ENCODE measurements at regions not wholly inside any gene's neighbourhood (a gene's known extent, or its start where the extent isn't known, plus 50 kb on each side); places are given as distances from the start of the nearest gene placed in this dataset.

DNA sequence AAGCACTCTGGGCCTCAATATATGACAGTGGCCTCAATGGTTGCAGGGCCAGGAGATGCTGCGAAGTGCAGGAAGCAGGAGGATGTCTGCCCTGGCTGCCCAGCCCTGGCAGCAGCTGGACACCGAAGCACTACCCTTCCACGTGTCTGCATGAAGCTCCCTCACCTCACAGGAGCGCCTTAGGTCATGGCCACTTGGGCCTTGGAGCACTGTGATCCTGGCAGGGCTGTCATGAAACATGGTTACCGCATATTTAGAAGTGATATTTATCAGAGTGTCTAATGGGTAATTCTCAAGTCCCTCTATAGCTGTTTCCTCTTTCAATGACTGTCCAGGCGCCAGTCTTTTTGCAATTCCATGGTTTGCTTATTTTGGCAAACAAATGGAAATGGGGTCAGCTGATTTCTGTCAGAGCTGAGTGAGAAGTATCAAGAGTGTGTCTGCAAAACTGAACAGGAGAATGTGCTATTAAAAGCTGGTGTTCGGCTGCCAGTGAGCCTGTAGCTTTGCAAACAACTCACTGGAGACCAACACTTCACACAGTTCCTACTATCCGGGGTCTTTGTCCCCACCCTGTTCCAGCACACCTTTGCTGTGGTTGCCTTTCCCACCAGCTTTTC is 285.9 kb downstream of the KIF4B start:
- no peak overlapping the region for H3K9ac ChIP-seq (ENCODE audit: low read length in 5 of 5)
- no peaks in the 10 kb centered on the region for H3K36me3 ChIP-seq (ENCODE audit: control insufficient read depth in 5 of 5, insufficient read depth in 5 of 5, low read length in 5 of 5)
- no peaks in the 10 kb centered on the region for H3K27me3 ChIP-seq (ENCODE audit: control insufficient read depth in 5 of 5, insufficient read depth in 4 of 5, low read length in 5 of 5)
- no peak overlapping the region for H3K4me3 ChIP-seq (ENCODE audit: low read depth in 1 of 5, low read length in 5 of 5)
- peaks cover 0 to 4% (median 0%) of the 10 kb centered on the region in 5 donors for H3K9me3 ChIP-seq (ENCODE audit: control insufficient read depth in 5 of 5, low read length in 5 of 5)
- H3K27ac ChIP-seq (ENCODE audit: low read depth, low read length): no peak overlapping the region
- H3K4me1 ChIP-seq (ENCODE audit: control insufficient read depth in 5 of 5, insufficient read depth in 5 of 5, low read length in 5 of 5): no peaks in the 10 kb centered on the region

DNA sequence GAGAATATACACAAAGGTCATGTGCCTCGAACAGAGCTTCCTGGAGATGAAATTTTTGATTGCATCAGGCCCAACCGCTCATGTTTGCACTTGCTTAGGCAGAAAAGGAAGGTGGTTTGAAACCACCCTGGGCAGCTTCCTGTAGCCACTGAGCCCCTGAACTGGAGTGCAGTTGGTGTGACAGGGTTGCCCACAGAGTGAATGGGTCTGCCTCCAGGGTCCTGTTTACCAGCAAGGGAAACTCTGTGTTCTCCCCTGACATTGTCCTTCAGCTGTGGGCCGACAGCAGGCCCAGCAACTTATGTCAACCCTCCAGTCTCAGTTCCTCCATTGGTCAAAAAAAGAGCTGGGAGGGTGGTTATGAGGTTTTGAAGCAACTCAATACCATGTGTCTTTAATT is 289.6 kb downstream of the KIF4B start:
- peaks cover 0 to 2% (median 0%) of the 10 kb centered on the region in 5 donors for H3K9me3 ChIP-seq (ENCODE audit: control insufficient read depth in 5 of 5, low read length in 5 of 5)
- H3K9ac ChIP-seq (ENCODE audit: low read length in 5 of 5): no peak overlapping the region
- H3K27ac ChIP-seq (ENCODE audit: low read depth, low read length): no peak overlapping the region
- no peaks in the 10 kb centered on the region for H3K27me3 ChIP-seq (ENCODE audit: control insufficient read depth in 5 of 5, insufficient read depth in 4 of 5, low read length in 5 of 5)
- no peak overlapping the region for H3K4me3 ChIP-seq (ENCODE audit: low read depth in 1 of 5, low read length in 5 of 5)
- H3K4me1 ChIP-seq (ENCODE audit: control insufficient read depth in 5 of 5, insufficient read depth in 5 of 5, low read length in 5 of 5): no peaks in the 10 kb centered on the region
- H3K36me3 ChIP-seq (ENCODE audit: control insufficient read depth in 5 of 5, insufficient read depth in 5 of 5, low read length in 5 of 5): no peaks in the 10 kb centered on the region

DNA sequence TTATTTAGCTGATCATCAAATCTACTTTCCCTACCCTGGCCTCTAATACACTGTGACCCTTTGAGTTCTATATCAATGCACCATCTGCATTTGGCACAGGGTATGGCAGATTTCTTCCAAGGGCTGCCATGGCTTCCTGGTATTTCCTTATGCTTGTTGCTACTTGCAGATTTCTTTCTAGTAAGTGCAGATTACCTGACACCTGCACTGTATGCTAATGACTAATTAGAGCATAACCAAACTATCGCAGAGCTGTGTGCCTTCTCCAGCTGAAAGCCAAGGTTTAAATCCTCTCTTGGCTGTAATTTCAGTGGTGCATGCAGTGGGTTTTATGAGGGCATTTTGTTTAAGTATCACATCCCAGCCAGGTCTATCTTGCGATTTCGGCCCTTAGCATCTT is 293.7 kb downstream of the KIF4B start:
- H3K9me3 ChIP-seq (ENCODE audit: control insufficient read depth in 5 of 5, low read length in 5 of 5): no peaks in the 10 kb centered on the region
- no peaks in the 10 kb centered on the region for H3K36me3 ChIP-seq (ENCODE audit: control insufficient read depth in 5 of 5, insufficient read depth in 5 of 5, low read length in 5 of 5)
- no peak overlapping the region for H3K27ac ChIP-seq (ENCODE audit: low read depth, low read length)
- H3K9ac ChIP-seq (ENCODE audit: low read length in 5 of 5): no peak overlapping the region
- H3K4me1 ChIP-seq (ENCODE audit: control insufficient read depth in 5 of 5, insufficient read depth in 5 of 5, low read length in 5 of 5): no peaks in the 10 kb centered on the region
- no peak overlapping the region for H3K4me3 ChIP-seq (ENCODE audit: low read depth in 1 of 5, low read length in 5 of 5)
- H3K27me3 ChIP-seq (ENCODE audit: control insufficient read depth in 5 of 5, insufficient read depth in 4 of 5, low read length in 5 of 5): no peaks in the 10 kb centered on the region

DNA sequence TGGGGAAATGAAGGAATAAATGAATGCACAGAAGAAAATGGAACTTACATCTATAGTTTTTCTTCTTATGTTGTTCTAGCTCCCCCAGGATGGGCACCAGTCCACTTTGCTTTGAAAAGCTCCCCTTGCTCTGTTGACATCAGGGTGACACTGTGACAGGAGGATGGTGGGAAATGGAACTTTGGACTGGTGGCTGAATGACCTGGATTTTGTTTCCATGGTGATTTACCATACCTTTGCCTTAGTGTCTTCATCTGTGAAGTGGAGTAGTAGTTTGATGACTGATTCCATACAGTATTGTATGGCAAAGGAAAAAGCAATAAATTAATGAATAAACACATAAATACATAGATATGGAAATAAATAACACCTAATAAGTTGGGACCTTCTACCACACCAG is 294.7 kb downstream of the KIF4B start:
- Histone ChIP-seq H3K9ac (ENCODE audit: low read length in 5 of 5) (no peak overlapping the region), H3K9me3 (ENCODE audit: control insufficient read depth in 5 of 5, low read length in 5 of 5) (no peaks in the 10 kb centered on the region), H3K4me3 (ENCODE audit: low read depth in 1 of 5, low read length in 5 of 5) (no peak overlapping the region), H3K36me3 (ENCODE audit: control insufficient read depth in 5 of 5, insufficient read depth in 5 of 5, low read length in 5 of 5) (no peaks in the 10 kb centered on the region), H3K27ac (ENCODE audit: low read depth, low read length) (no peak overlapping the region), H3K27me3 (ENCODE audit: control insufficient read depth in 5 of 5, insufficient read depth in 4 of 5, low read length in 5 of 5) (no peaks in the 10 kb centered on the region), H3K4me1 (ENCODE audit: control insufficient read depth in 5 of 5, insufficient read depth in 5 of 5, low read length in 5 of 5) (no peaks in the 10 kb centered on the region)

DNA sequence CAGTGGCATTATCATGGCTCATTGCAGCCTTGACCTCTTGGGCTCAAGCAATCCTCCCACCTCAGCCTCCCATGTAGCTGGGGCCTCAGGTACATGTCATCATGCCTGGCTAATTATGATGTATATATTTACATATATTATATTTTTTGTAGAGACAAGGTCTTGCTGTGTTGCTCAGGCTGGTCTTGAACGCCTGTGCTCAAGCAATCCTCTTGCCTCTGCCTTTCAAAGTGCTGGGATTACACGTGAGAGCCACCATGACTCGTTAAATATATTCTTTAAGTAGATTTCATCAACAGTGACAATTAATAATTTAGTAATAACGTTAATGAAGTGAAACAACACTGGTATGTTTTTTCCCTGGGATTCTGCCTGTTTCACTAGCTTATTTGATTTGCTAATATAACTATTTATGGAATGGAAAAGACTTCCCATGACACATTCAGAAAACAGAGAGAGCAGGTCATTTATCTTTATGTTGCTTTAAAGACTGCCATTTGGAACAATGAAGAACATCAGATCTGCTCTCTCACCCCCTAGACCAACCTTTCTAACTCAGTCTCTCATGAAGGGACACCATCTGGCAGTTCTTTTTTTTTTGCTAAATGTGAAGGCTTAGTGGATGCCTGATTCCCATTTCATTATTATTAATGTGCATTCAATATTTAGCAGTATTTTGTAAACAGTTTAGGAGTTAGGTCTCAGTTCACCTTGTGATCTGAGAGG is 295.6 kb downstream of the KIF4B start:
- H3K27ac ChIP-seq (ENCODE audit: low read depth, low read length): no peak overlapping the region
- no peaks in the 10 kb centered on the region for H3K36me3 ChIP-seq (ENCODE audit: control insufficient read depth in 5 of 5, insufficient read depth in 5 of 5, low read length in 5 of 5)
- no peak overlapping the region for H3K4me3 ChIP-seq (ENCODE audit: low read depth in 1 of 5, low read length in 5 of 5)
- H3K4me1 ChIP-seq (ENCODE audit: control insufficient read depth in 5 of 5, insufficient read depth in 5 of 5, low read length in 5 of 5): no peaks in the 10 kb centered on the region
- H3K27me3 ChIP-seq (ENCODE audit: control insufficient read depth in 5 of 5, insufficient read depth in 4 of 5, low read length in 5 of 5): no peaks in the 10 kb centered on the region
- H3K9ac ChIP-seq (ENCODE audit: low read length in 5 of 5): no peak overlapping the region
- H3K9me3 ChIP-seq (ENCODE audit: control insufficient read depth in 5 of 5, low read length in 5 of 5): no peaks in the 10 kb centered on the region

DNA sequence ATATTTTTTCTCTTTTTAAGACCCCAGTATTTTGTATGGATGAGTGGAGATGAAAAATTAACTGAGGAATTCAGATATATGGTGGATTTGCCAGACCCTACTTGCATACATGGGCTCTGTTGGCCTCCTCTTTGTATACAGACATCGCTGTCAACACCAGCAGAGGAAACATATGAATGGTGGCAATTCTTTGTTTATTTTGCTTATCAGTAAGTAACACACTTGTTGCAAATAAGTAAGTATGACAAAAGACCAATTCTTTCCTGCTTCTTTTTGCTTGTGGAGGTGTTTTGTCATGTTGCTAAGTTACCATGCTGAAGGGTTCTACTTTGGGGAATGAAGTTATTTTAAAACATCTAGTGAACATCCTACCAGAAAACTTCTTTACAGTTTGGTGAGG is 298.2 kb downstream of the KIF4B start:
- H3K9ac ChIP-seq (ENCODE audit: low read length in 5 of 5): no peak overlapping the region
- no peaks in the 10 kb centered on the region for H3K27me3 ChIP-seq (ENCODE audit: control insufficient read depth in 5 of 5, insufficient read depth in 4 of 5, low read length in 5 of 5)
- no peak overlapping the region for H3K27ac ChIP-seq (ENCODE audit: low read depth, low read length)
- no peaks in the 10 kb centered on the region for H3K36me3 ChIP-seq (ENCODE audit: control insufficient read depth in 5 of 5, insufficient read depth in 5 of 5, low read length in 5 of 5)
- H3K4me3 ChIP-seq (ENCODE audit: low read depth in 1 of 5, low read length in 5 of 5): no peak overlapping the region
- H3K4me1 ChIP-seq (ENCODE audit: control insufficient read depth in 5 of 5, insufficient read depth in 5 of 5, low read length in 5 of 5): no peaks in the 10 kb centered on the region
- no peaks in the 10 kb centered on the region for H3K9me3 ChIP-seq (ENCODE audit: control insufficient read depth in 5 of 5, low read length in 5 of 5)

DNA sequence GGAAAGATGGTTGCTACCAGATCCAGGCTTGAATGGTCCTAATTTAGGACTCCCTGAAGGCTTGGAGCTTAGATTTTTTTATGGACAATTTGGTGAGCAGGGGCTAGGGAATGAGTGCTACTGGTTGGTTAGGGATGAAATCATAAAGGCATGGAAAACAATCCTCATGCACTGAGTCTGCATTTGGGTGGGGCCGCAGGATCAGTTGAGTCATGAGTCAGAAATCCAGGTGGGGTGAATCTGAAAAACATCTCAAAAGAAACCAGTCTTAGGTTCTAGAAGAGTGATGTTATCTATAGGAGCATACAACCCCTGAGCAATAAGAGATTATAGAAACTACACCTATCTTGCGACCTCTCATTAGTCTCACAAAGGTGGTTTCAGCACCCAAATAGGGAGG is 300.0 kb downstream of the KIF4B start:
- H3K4me1 ChIP-seq (ENCODE audit: control insufficient read depth in 5 of 5, insufficient read depth in 5 of 5, low read length in 5 of 5): no peaks in the 10 kb centered on the region
- no peaks in the 10 kb centered on the region for H3K36me3 ChIP-seq (ENCODE audit: control insufficient read depth in 5 of 5, insufficient read depth in 5 of 5, low read length in 5 of 5)
- H3K27ac ChIP-seq (ENCODE audit: low read depth, low read length): no peak overlapping the region
- H3K27me3 ChIP-seq (ENCODE audit: control insufficient read depth in 5 of 5, insufficient read depth in 4 of 5, low read length in 5 of 5): no peaks in the 10 kb centered on the region
- H3K4me3 ChIP-seq (ENCODE audit: low read depth in 1 of 5, low read length in 5 of 5): no peak overlapping the region
- H3K9me3 ChIP-seq (ENCODE audit: control insufficient read depth in 5 of 5, low read length in 5 of 5): peaks cover 0 to 5% (median 0%) of the 10 kb centered on the region in 5 donors
- no peak overlapping the region for H3K9ac ChIP-seq (ENCODE audit: low read length in 5 of 5)

DNA sequence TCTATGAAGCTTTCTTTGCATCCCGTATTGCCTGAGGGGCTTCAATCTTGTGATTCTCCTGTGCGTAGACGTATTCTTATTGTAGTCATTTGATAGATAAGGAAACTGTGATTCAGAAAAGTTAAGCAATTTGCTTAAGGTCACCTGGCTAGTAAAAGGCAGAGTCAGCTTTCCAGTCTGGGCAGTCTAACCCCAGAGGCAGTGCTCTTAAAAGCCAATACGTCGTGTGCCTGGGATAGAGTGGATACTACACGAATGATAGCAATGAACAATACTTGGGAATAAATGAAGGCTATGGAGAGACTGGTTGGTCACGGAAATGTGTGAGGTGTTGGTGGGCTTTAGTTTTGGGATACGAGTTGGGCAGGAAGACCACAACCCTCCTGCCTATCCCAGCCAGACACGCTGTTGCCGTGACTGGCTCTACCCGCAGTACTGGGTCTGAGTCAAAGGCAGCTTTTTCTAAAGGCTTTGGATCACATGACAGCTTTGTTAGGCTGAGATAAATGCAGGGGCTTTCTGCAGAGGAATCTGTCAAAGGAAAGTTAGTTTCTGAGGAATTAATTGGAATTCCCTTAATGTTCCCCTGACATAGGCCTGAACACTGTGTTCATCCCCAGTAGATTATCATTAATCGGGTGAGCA is 302.6 kb downstream of the KIF4B start:
- H3K36me3 ChIP-seq (ENCODE audit: control insufficient read depth in 5 of 5, insufficient read depth in 5 of 5, low read length in 5 of 5): no peaks in the 10 kb centered on the region
- no peak overlapping the region for H3K4me3 ChIP-seq (ENCODE audit: low read depth in 1 of 5, low read length in 5 of 5)
- H3K9me3 ChIP-seq (ENCODE audit: control insufficient read depth in 5 of 5, low read length in 5 of 5): peaks cover 0 to 5% (median 0%) of the 10 kb centered on the region in 5 donors
- no peak overlapping the region for H3K27ac ChIP-seq (ENCODE audit: low read depth, low read length)
- no peaks in the 10 kb centered on the region for H3K27me3 ChIP-seq (ENCODE audit: control insufficient read depth in 5 of 5, insufficient read depth in 4 of 5, low read length in 5 of 5)
- no peak overlapping the region for H3K9ac ChIP-seq (ENCODE audit: low read length in 5 of 5)
- H3K4me1 ChIP-seq (ENCODE audit: control insufficient read depth in 5 of 5, insufficient read depth in 5 of 5, low read length in 5 of 5): no peaks in the 10 kb centered on the region

DNA sequence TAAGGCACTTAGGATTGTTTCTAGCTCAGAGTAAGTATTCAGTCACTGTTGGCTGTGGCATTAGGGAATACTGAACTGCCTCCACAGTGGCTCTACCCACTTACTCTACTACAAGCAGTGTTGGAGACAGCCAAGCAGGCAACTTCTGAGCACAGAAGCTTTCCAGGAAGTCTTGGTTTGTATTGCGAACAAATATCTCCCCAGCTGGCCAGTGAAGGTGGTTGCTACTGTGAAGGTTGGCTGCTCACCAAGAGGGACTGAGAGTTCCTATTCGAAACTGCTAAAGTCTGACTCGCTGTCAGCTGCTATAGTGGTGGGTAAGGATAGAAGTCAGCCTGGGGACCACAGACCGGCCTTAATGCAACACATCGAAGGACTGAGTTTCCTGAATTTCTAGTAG is 319.1 kb downstream of the KIF4B start:
- Histone ChIP-seq H3K9me3 (ENCODE audit: control insufficient read depth in 5 of 5, low read length in 5 of 5) (peaks cover 0 to 3% (median 0%) of the 10 kb centered on the region in 5 donors), H3K27ac (ENCODE audit: low read depth, low read length) (no peak overlapping the region), H3K4me1 (ENCODE audit: control insufficient read depth in 5 of 5, insufficient read depth in 5 of 5, low read length in 5 of 5) (no peaks in the 10 kb centered on the region), H3K4me3 (ENCODE audit: low read depth in 1 of 5, low read length in 5 of 5) (no peak overlapping the region), H3K27me3 (ENCODE audit: control insufficient read depth in 5 of 5, insufficient read depth in 4 of 5, low read length in 5 of 5) (no peaks in the 10 kb centered on the region), H3K9ac (ENCODE audit: low read length in 5 of 5) (no peak overlapping the region), H3K36me3 (ENCODE audit: control insufficient read depth in 5 of 5, insufficient read depth in 5 of 5, low read length in 5 of 5) (no peaks in the 10 kb centered on the region)

DNA sequence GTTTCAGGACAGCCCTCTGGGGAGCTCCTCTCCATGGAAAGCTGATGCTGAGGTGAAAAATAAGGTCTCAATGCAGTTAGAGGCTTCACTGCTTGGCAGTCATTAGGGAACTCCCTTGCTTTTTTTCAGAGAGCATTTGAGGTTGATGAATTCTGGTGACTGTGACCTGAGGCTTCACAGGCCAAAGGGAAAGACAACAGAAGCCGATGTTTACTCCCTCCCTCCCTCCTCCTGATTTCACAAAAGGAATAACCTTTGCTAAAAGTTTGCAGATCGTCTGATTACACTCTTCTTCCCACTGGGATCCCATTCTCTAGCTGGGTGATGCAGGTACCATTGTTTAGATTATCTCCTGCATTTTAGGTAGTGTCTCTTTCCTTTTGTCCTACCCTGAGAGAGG is 329.4 kb downstream of the KIF4B start:
- Histone ChIP-seq H3K36me3 (ENCODE audit: control insufficient read depth in 5 of 5, insufficient read depth in 5 of 5, low read length in 5 of 5) (no peaks in the 10 kb centered on the region), H3K9ac (ENCODE audit: low read length in 5 of 5) (no peak overlapping the region), H3K4me3 (ENCODE audit: low read depth in 1 of 5, low read length in 5 of 5) (no peak overlapping the region), H3K4me1 (ENCODE audit: control insufficient read depth in 5 of 5, insufficient read depth in 5 of 5, low read length in 5 of 5) (no peaks in the 10 kb centered on the region), H3K27me3 (ENCODE audit: control insufficient read depth in 5 of 5, insufficient read depth in 4 of 5, low read length in 5 of 5) (peaks cover 0 to 4% (median 0%) of the 10 kb centered on the region in 5 donors), H3K9me3 (ENCODE audit: control insufficient read depth in 5 of 5, low read length in 5 of 5) (no peaks in the 10 kb centered on the region), H3K27ac (ENCODE audit: low read depth, low read length) (no peak overlapping the region)

All from subcutaneous abdominal adipose tissue (tissue), 5 donors.